HEK293 (cell line): ENCODE measurements at regions not wholly inside any gene's neighbourhood (a gene's known extent, or its start where the extent isn't known, plus 50 kb on each side); places are given as distances from the start of the nearest gene placed in this dataset.
A peak's percentile ranks its signal among the peaks of the same experiment; 100 is the strongest.

Source experiments
- CTCF ChIA-PET: fragments of 350-600 bp; formaldehyde crosslinking; extraction: SDS; loops from one replicate; lab custom pipeline; 2021; ENCODE audit warnings: antibody characterized with exemption; lab: Yijun Ruan, JAX
- POLR2A ChIA-PET: fragments of 300-600 bp; formaldehyde crosslinking; extraction: SDS; loops from one replicate; lab custom pipeline; 2020; ENCODE audit warnings: antibody characterized with exemption, inconsistent platforms; lab: Yijun Ruan, JAX
- H3K27ac ChIP-seq: fragments of 200-500 bp; sonication (Bioruptor generic); 2 replicates; pipeline ENCODE4 v1.5.1; 2014; ENCODE audit warnings: low read depth, low read length, control low read depth, inconsistent platforms; ENCODE audit errors: extremely low read depth
- H3K36me3 ChIP-seq, 2 experiments: fragments of 200-500 bp in 1 of 2; sonication (Bioruptor generic) in 1 of 2; 1 replicate in 1 of 2; 2 replicates in 1 of 2; pipeline ENCODE4 v1.5.1; 2014 to 2017; ENCODE audit warnings: inconsistent platforms in 2 of 2, low read length in 2 of 2; ENCODE audit not compliant: control insufficient read depth in 2 of 2, insufficient read depth in 1 of 2
- H3K4me1 ChIP-seq: fragments of 200-500 bp; sonication (Bioruptor generic); 2 replicates; pipeline ENCODE4 v1.5.1; 2014; ENCODE audit warnings: mild to moderate bottlenecking, low read length, inconsistent platforms; ENCODE audit not compliant: control insufficient read depth, insufficient read depth
- H3K4me3 ChIP-seq: 2 replicates; pipeline ENCODE4 v1.5.1; 2011; ENCODE audit warnings: low read depth, mild to moderate bottlenecking, control low read depth, low read length, moderate library complexity
- H3K9me3 ChIP-seq: fragments of 200-500 bp; sonication (Bioruptor generic); 2 replicates; pipeline ENCODE4 v1.5.1; 2014; ENCODE audit warnings: low read depth, low read length, inconsistent platforms; ENCODE audit not compliant: control insufficient read depth, insufficient read depth
- AEBP2 ChIP-seq: fragments of 450-650 bp; formaldehyde crosslinking; IDR thresholded peaks from 2 replicates; pipeline ENCODE4 v1.5.1; 2016; ENCODE audit warnings: missing biosample characterization, missing genetic modification characterization, borderline replicate concordance
- FEZF1 ChIP-seq: fragments of 450-650 bp; formaldehyde crosslinking; IDR thresholded peaks from 2 replicates; pipeline ENCODE4 v1.5.1; 2016; ENCODE audit warnings: missing biosample characterization, missing genetic modification characterization
- HIC1 ChIP-seq: fragments of 450-650 bp; formaldehyde crosslinking; IDR thresholded peaks from 2 replicates; pipeline ENCODE4 v1.5.1; 2016; ENCODE audit warnings: missing biosample characterization, missing genetic modification characterization
- KLF9 ChIP-seq: fragments of 450-650 bp; formaldehyde crosslinking; IDR thresholded peaks from 2 replicates; pipeline ENCODE4 v1.5.1; 2016; ENCODE audit warnings: missing biosample characterization, missing genetic modification characterization, low read depth
- PRDM6 ChIP-seq: fragments of 450-650 bp; formaldehyde crosslinking; IDR thresholded peaks from 2 replicates; pipeline ENCODE4 v1.5.1; 2017; ENCODE audit warnings: missing biosample characterization, missing genetic modification characterization
- SETDB1 ChIP-seq: IDR thresholded peaks from one replicate; pipeline ENCODE4 v1.6.1; 2017; ENCODE audit warnings: mild to moderate bottlenecking, low read length, moderate library complexity, mixed read lengths; ENCODE audit not compliant: insufficient read length
- ZFHX2 ChIP-seq: fragments of 450-650 bp; formaldehyde crosslinking; conservative IDR thresholded peaks from 2 replicates; pipeline ENCODE4 v1.5.1; 2016; ENCODE audit warnings: missing biosample characterization, missing genetic modification characterization
- ZFP37 ChIP-seq: fragments of 450-650 bp; formaldehyde crosslinking; IDR thresholded peaks from 2 replicates; pipeline ENCODE4 v1.5.1; 2016; ENCODE audit warnings: missing biosample characterization, missing genetic modification characterization
- ZNF10 ChIP-seq: fragments of 450-650 bp; formaldehyde crosslinking; IDR thresholded peaks from 2 replicates; pipeline ENCODE4 v1.5.1; 2017; ENCODE audit warnings: missing biosample characterization, missing genetic modification characterization
- ZNF132 ChIP-seq: fragments of 450-650 bp; formaldehyde crosslinking; IDR thresholded peaks from 2 replicates; pipeline ENCODE4 v1.5.1; 2017; ENCODE audit warnings: missing biosample characterization, missing genetic modification characterization, borderline replicate concordance
- ZNF155 ChIP-seq: fragments of 450-650 bp; formaldehyde crosslinking; IDR thresholded peaks from 2 replicates; pipeline ENCODE4 v1.5.1; 2016; ENCODE audit warnings: missing biosample characterization, missing genetic modification characterization
- ZNF174 ChIP-seq: fragments of 450-650 bp; formaldehyde crosslinking; IDR thresholded peaks from 2 replicates; pipeline ENCODE4 v1.5.0; 2017; ENCODE audit warnings: missing biosample characterization, mild to moderate bottlenecking, missing genetic modification characterization
- ZNF239 ChIP-seq: fragments of 450-650 bp; formaldehyde crosslinking; IDR thresholded peaks from 2 replicates; pipeline ENCODE4 v1.5.1; 2016; ENCODE audit warnings: missing biosample characterization, missing genetic modification characterization
- ZNF324 ChIP-seq: fragments of 450-650 bp; formaldehyde crosslinking; IDR thresholded peaks from 2 replicates; pipeline ENCODE4 v1.5.1; 2016; ENCODE audit warnings: missing biosample characterization, missing genetic modification characterization
- ZNF391 ChIP-seq: fragments of 450-650 bp; formaldehyde crosslinking; IDR thresholded peaks from 2 replicates; pipeline ENCODE4 v1.5.1; 2016; ENCODE audit warnings: low read depth, missing biosample characterization, missing genetic modification characterization, borderline replicate concordance
- ZNF426 ChIP-seq: fragments of 450-650 bp; formaldehyde crosslinking; IDR thresholded peaks from 2 replicates; pipeline ENCODE4 v1.5.1; 2017; ENCODE audit warnings: missing biosample characterization, missing genetic modification characterization, mild to moderate bottlenecking, inconsistent platforms, moderate library complexity
- ZNF529 ChIP-seq: fragments of 450-650 bp; formaldehyde crosslinking; IDR thresholded peaks from 2 replicates; pipeline ENCODE4 v1.5.1; 2017; ENCODE audit warnings: missing genetic modification characterization, missing biosample characterization; ENCODE audit not compliant: insufficient replicate concordance
- ZNF571 ChIP-seq: fragments of 450-650 bp; formaldehyde crosslinking; IDR thresholded peaks from 2 replicates; pipeline ENCODE4 v1.5.0; 2017; ENCODE audit warnings: missing biosample characterization, missing genetic modification characterization
- ZNF585B ChIP-seq: fragments of 450-650 bp; formaldehyde crosslinking; IDR thresholded peaks from 2 replicates; pipeline ENCODE4 v1.5.1; 2016; ENCODE audit warnings: missing biosample characterization, missing genetic modification characterization
- ZNF629 ChIP-seq: fragments of 450-650 bp; formaldehyde crosslinking; IDR thresholded peaks from 2 replicates; pipeline ENCODE4 v1.5.1; 2017; ENCODE audit warnings: missing biosample characterization, missing genetic modification characterization
- ZNF654 ChIP-seq: fragments of 450-650 bp; formaldehyde crosslinking; IDR thresholded peaks from 2 replicates; pipeline ENCODE4 v1.5.1; 2016; ENCODE audit warnings: low read depth, missing biosample characterization, missing genetic modification characterization
- ZNF670 ChIP-seq: fragments of 450-650 bp; formaldehyde crosslinking; IDR thresholded peaks from 2 replicates; pipeline ENCODE4 v1.5.1; 2016; ENCODE audit warnings: missing biosample characterization, missing genetic modification characterization, low read depth
- ZNF701 ChIP-seq: fragments of 450-650 bp; formaldehyde crosslinking; IDR thresholded peaks from 2 replicates; pipeline ENCODE4 v1.5.1; 2016; ENCODE audit warnings: missing biosample characterization, missing genetic modification characterization
- ZNF768 ChIP-seq: fragments of 450-650 bp; formaldehyde crosslinking; IDR thresholded peaks from 2 replicates; pipeline ENCODE4 v1.5.1; 2018; ENCODE audit warnings: missing biosample characterization, mild to moderate bottlenecking, missing genetic modification characterization
- ZNF791 ChIP-seq: fragments of 450-650 bp; formaldehyde crosslinking; IDR thresholded peaks from 2 replicates; pipeline ENCODE4 v1.5.1; 2016; ENCODE audit warnings: missing biosample characterization, missing genetic modification characterization
- ZSCAN16 ChIP-seq: fragments of 450-650 bp; formaldehyde crosslinking; IDR thresholded peaks from 2 replicates; pipeline ENCODE4 v1.5.1; 2016; ENCODE audit warnings: missing biosample characterization, missing genetic modification characterization
- ZSCAN23 ChIP-seq: fragments of 450-650 bp; formaldehyde crosslinking; IDR thresholded peaks from 2 replicates; pipeline ENCODE4 v1.5.1; 2016; ENCODE audit warnings: missing biosample characterization, missing genetic modification characterization

- no peak for TF ChIP-seq ZNF571 (tag by site-specific recombination)
- no peak for TF ChIP-seq ZNF768 (tag by site-specific recombination)
- 0 out of 2 replicates have a peak, but pooled peaks have one; percentile 39 for TF ChIP-seq ZNF629
- peak; percentile 92 for TF ChIP-seq ZNF426
- TF ChIP-seq ZSCAN23 = no peak
- TF ChIP-seq ZNF132 = no peak
- TF ChIP-seq ZFP37 (tag by site-specific recombination) = no peak
- TF ChIP-seq FEZF1 (tag by site-specific recombination) = no peak
- 0 out of 2 replicates have a peak, but pooled peaks have one; percentile 58 for TF ChIP-seq AEBP2 (tag by site-specific recombination)
- no peak for TF ChIP-seq ZNF701 (tag by site-specific recombination)
- peak; percentile 37 for TF ChIP-seq ZNF654 (tag by site-specific recombination)
- no peak for TF ChIP-seq ZNF239 (tag by site-specific recombination)
- TF ChIP-seq, all 188 proteins: peak for 20
Observed at GRCh38 chr9:80518441-80518840, 946.7 kb downstream of the TLE4 start (continued).

GRCh38 chr9:80516679-80517078, 944.9 kb downstream of the TLE4 start:
- Histone ChIP-seq H3K4me3 (no peak overlapping the region), H3K9me3 (no peaks in the 10 kb centered on the region), H3K36me3 (no peaks in the 10 kb centered on the region), H3K27ac (no peak overlapping the region), H3K4me1 (no peaks in the 10 kb centered on the region)
- CTCF ChIA-PET = no interaction called here
- TF ChIP-seq ZFHX2 (tag by site-specific recombination) (no peak), KLF9 (tag by site-specific recombination) (no peak), ZNF670 (tag by site-specific recombination) (no peak), PRDM6 (tag by site-specific recombination) (no peak), ZNF174 (tag by site-specific recombination) (no peak), ZNF10 (tag by site-specific recombination) (no peak), ZSCAN16 (no peak)
- POLR2A ChIA-PET = no interaction called here

GRCh38 chr9:80509358-80509757, 937.6 kb downstream of the TLE4 start:
- ChIA-PET CTCF (interaction anchor here (0.6 to 0.8 kb wide), 5 partner anchors 9 to 413 kb away, joined by 3 read pairs; no protein-coding TSS in a partner anchor), POLR2A (no interaction called here)
- Histone ChIP-seq H3K9me3 (no peaks in the 10 kb centered on the region), H3K36me3 (no peaks in the 10 kb centered on the region), H3K4me1 (no peaks in the 10 kb centered on the region), H3K27ac (no peak overlapping the region)
- TF ChIP-seq HIC1 (no peak), ZNF391 (no peak), ZNF324 (tag by site-specific recombination) (no peak), ZNF529 (tag by site-specific recombination) (no peak), SETDB1 (no peak), ZNF791 (no peak), ZNF155 (tag by site-specific recombination) (no peak), ZNF585B (tag by site-specific recombination) (no peak)
- TF ChIP-seq, all 188 proteins: peak for 0
- no peak overlapping the region for H3K4me3 ChIP-seq
